ENCODE measurements at regions not wholly inside any gene's neighbourhood (a gene's known extent, or its start where the extent isn't known, plus 50 kb on each side); places are given as distances from the start of the nearest gene placed in this dataset.

DNA sequence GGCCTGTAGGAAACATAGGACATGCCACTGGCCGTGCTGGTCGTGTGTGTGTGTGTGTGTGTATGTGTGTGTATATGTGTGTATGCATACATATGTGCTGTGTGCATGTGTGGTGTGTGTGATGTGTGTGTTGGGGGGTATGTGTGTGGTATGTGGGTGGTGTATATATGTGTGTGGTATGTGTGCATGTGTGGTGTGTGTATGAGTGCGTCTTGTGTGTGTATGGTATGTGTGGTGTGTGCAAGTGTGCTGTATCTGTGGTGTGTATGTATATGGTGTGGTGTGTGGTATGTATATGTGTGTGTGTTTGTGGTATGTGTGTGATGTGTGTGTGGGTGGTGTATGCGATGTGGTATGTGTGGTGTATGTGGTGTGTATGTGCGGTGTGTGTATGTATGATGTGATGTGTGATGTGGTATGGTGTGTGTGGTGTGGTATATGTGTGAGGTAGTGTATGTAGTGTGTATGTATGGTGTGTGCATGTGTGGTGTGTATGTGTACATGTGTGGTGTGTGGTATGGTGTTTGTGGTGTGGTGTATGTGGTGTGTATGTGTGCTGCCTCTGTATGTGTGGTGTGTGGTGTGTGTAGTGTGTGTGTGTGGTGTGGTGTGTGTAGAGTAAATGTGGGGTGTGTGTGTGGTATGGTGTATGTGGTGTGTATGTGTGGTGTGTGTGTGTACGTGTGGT lies 120.8 kb upstream of the CACHD1 start:
- TF ChIP-seq, protein P1, sequence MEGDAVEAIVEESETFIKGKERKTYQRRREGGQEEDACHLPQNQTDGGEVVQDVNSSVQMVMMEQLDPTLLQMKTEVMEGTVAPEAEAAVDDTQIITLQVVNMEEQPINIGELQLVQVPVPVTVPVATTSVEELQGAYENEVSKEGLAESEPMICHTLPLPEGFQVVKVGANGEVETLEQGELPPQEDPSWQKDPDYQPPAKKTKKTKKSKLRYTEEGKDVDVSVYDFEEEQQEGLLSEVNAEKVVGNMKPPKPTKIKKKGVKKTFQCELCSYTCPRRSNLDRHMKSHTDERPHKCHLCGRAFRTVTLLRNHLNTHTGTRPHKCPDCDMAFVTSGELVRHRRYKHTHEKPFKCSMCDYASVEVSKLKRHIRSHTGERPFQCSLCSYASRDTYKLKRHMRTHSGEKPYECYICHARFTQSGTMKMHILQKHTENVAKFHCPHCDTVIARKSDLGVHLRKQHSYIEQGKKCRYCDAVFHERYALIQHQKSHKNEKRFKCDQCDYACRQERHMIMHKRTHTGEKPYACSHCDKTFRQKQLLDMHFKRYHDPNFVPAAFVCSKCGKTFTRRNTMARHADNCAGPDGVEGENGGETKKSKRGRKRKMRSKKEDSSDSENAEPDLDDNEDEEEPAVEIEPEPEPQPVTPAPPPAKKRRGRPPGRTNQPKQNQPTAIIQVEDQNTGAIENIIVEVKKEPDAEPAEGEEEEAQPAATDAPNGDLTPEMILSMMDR (IDR thresholded peaks at IDR 0.05): no peak
- TF ChIP-seq POLR2A (IDR thresholded peaks at IDR 0.05) (no peak), EP300 (IDR thresholded peaks at IDR 0.05) (no peak)

Data from stomach (tissue), 4 donors.